GM23248 (cell line): ENCODE measurements at regions not wholly inside any gene's neighbourhood (a gene's known extent, or its start where the extent isn't known, plus 50 kb on each side); places are given as distances from the start of the nearest gene placed in this dataset.

Experiments used
- EZH2 ChIP-seq: fragments of 200-600 bp; sonication (generic); IDR thresholded peaks from 2 replicates; pipeline ENCODE4 v1.6.1; 2018; ENCODE audit warnings: antibody characterized with exemption, mild to moderate bottlenecking; ENCODE audit not compliant: insufficient read depth, poor library complexity, severe bottlenecking
- EZH2phosphoT487 ChIP-seq: fragments of 200-600 bp; sonication (generic); IDR thresholded peaks from 2 replicates; pipeline ENCODE4 v1.6.1; 2018; ENCODE audit warnings: antibody characterized with exemption, moderate library complexity, mild to moderate bottlenecking, low read depth; ENCODE audit not compliant: insufficient read depth

DNA sequence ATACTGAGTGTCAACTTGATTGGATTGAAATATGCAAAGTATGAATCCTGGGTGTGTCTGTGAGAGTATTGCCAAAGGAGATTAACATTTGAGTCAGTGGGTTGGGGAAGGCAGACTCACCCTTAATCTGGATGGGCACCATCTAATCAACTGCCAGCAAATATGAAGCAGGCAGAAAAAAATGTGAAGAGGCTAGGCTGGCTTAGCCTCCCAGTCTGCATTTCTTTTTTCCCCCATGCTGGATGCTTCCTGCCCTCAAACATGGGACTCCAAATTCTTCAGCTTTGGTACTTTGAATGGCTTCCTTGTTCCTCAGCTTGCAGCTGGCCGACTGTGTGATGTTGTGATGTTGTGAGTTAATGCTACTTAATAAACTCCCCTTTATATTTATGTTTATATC, 577.4 kb downstream of the CPS1 start:
- no peak for TF ChIP-seq EZH2phosphoT487
- no peak for TF ChIP-seq EZH2
